ENCODE measurements at regions not wholly inside any gene's neighbourhood (a gene's known extent, or its start where the extent isn't known, plus 50 kb on each side); places are given as distances from the start of the nearest gene placed in this dataset.

DNA sequence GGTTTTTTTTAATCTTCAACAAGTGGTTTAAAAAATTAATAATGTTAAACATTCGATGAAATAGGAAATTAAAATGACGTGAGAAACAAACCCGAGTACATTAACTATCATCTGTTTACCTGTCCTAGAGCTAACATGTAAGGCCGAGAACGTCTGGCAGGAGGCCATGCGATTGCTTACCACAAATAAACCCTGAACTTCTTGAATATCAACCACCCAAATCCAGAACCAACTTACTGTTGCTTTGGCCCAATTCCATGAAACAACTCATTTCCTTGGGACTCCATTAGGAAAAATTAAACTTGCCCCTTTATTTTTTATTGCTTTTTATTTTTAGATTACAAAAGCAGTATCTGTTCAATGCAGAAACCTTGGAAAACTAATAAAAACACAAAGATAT is 228.9 kb upstream of the IRS2 start:
- ChIA-PET CTCF (no interaction called here), POLR2A (no interaction called here)
- Histone ChIP-seq H3K4me3 (ENCODE audit: low read depth in 2 of 2, low read length in 1 of 2) (no peak overlapping the region), H4K20me1 (ENCODE audit: insufficient read depth) (no peaks in the 10 kb centered on the region), H3K9me2 (no peaks in the 10 kb centered on the region), H2AFZ (ENCODE audit: low read depth) (no peak overlapping the region), H3K4me2 (no peak overlapping the region), H3K4me1 (ENCODE audit: control insufficient read depth in 1 of 2, insufficient read depth in 2 of 2, low read depth in 1 of 2, low read length in 1 of 2) (peaks cover 10 to 42% of the 10 kb centered on the region in 2 experiments), H3K79me2 (ENCODE audit: insufficient read depth) (no peaks in the 10 kb centered on the region), H3F3A (replicated peaks; ENCODE audit: insufficient read depth) (peaks cover 42% of the 10 kb centered on the region), H3K9me3 (no peaks in the 10 kb centered on the region), H3K27me3 (ENCODE audit: insufficient read depth) (no peaks in the 10 kb centered on the region), H3K9ac (no peak overlapping the region), H3K27ac (ENCODE audit: low read depth in 2 of 2, low read length in 1 of 2) (peak overlapping the region in 1 of 2 experiments; percentile 31; a peak in 2 of 4 replicates), H3K36me3 (replicated peaks in 1 of 2; ENCODE audit: control insufficient read depth in 1 of 2, insufficient read depth in 2 of 2, low read length in 1 of 2) (no peaks in the 10 kb centered on the region)
- TF ChIP-seq JUND (IDR thresholded peaks at IDR 0.05) (peak; percentile 9; the same call in 1 of the 2 replicates), CHD2 (IDR thresholded peaks at IDR 0.05; ENCODE audit: low read length, partially characterized antibody) (no peak), NFIC (IDR thresholded peaks at IDR 0.05; ENCODE audit: borderline replicate concordance) (peak; percentile 77), SIN3A (IDR thresholded peaks at IDR 0.05; ENCODE audit: borderline replicate concordance, low read depth, low read length) (no peak), RXRA (IDR thresholded peaks at IDR 0.05; ENCODE audit: borderline replicate concordance, low read depth) (no peak), EZH2phosphoT487 (IDR thresholded peaks at IDR 0.05; ENCODE audit: borderline replicate concordance, low read depth) (no peak)
- whole genome bisulfite sequencing (ENCODE audit: low lambda C conversion rate), result 69% methylated on average over 6 of the region's 6 CpGs
- no peak for DNase-seq

DNA sequence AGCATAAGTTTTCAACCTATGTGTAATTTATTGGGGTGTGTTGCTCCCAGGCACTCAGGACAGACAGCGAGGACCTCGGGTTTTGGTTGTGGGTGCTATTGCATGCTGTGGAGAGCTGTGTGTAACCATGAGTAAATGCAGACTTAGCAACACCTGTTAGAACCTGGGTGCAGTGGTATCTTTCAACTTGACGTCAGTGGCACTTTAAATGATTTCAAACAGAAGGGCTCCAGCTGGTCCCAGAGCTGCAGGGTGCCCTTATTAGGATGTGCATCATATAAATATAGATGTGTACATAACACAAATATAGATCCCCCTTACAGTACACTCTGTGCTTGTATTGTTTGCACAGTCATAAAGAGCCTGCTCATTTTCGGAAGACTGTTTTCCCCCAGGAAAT is 228.3 kb upstream of the IRS2 start:
- H3K36me3 ChIP-seq (replicated peaks in 1 of 2; ENCODE audit: control insufficient read depth in 1 of 2, insufficient read depth in 2 of 2, low read length in 1 of 2), result no peaks in the 10 kb centered on the region
- no peaks in the 10 kb centered on the region for H3K9me2 ChIP-seq
- H3K79me2 ChIP-seq (ENCODE audit: insufficient read depth), result no peaks in the 10 kb centered on the region
- peak overlapping the region in 1 of 2 experiments; percentile 6; a peak in 1 of 4 replicates for H3K27ac ChIP-seq (ENCODE audit: low read depth in 2 of 2, low read length in 1 of 2)
- H2AFZ ChIP-seq (ENCODE audit: low read depth), result no peak overlapping the region
- POLR2A ChIA-PET, result no interaction called here
- H3K4me1 ChIP-seq (ENCODE audit: control insufficient read depth in 1 of 2, insufficient read depth in 2 of 2, low read depth in 1 of 2, low read length in 1 of 2), result peaks cover 13 to 42% of the 10 kb centered on the region in 2 experiments
- no peak overlapping the region for H3K4me2 ChIP-seq
- no peaks in the 10 kb centered on the region for H4K20me1 ChIP-seq (ENCODE audit: insufficient read depth)
- H3K4me3 ChIP-seq (ENCODE audit: low read depth in 2 of 2, low read length in 1 of 2), result no peak overlapping the region
- no peaks in the 10 kb centered on the region for H3K9me3 ChIP-seq
- TF ChIP-seq SMC3 (IDR thresholded peaks at IDR 0.05; ENCODE audit: low read depth, low read length) (no peak), TCF12 (IDR thresholded peaks at IDR 0.05) (peak; percentile 40; the same call in 1 of the 2 replicates)
- TF ChIP-seq, protein P1, sequence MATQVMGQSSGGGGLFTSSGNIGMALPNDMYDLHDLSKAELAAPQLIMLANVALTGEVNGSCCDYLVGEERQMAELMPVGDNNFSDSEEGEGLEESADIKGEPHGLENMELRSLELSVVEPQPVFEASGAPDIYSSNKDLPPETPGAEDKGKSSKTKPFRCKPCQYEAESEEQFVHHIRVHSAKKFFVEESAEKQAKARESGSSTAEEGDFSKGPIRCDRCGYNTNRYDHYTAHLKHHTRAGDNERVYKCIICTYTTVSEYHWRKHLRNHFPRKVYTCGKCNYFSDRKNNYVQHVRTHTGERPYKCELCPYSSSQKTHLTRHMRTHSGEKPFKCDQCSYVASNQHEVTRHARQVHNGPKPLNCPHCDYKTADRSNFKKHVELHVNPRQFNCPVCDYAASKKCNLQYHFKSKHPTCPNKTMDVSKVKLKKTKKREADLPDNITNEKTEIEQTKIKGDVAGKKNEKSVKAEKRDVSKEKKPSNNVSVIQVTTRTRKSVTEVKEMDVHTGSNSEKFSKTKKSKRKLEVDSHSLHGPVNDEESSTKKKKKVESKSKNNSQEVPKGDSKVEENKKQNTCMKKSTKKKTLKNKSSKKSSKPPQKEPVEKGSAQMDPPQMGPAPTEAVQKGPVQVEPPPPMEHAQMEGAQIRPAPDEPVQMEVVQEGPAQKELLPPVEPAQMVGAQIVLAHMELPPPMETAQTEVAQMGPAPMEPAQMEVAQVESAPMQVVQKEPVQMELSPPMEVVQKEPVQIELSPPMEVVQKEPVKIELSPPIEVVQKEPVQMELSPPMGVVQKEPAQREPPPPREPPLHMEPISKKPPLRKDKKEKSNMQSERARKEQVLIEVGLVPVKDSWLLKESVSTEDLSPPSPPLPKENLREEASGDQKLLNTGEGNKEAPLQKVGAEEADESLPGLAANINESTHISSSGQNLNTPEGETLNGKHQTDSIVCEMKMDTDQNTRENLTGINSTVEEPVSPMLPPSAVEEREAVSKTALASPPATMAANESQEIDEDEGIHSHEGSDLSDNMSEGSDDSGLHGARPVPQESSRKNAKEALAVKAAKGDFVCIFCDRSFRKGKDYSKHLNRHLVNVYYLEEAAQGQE (IDR thresholded peaks at IDR 0.05; ENCODE audit: low read depth, low read length), result no peak
- no peak overlapping the region for H3K9ac ChIP-seq
- H3K27me3 ChIP-seq (ENCODE audit: insufficient read depth), result no peaks in the 10 kb centered on the region
- H3F3A ChIP-seq (replicated peaks; ENCODE audit: insufficient read depth), result peaks cover 42% of the 10 kb centered on the region
- DNase-seq, result no peak
- 87% methylated on average over 2 of the region's 4 CpGs for WGBS (ENCODE audit: low lambda C conversion rate)
- CTCF ChIA-PET, result no interaction called here
